HCT116 (cell line): ENCODE measurements at regions not wholly inside any gene's neighbourhood (a gene's known extent, or its start where the extent isn't known, plus 50 kb on each side); places are given as distances from the start of the nearest gene placed in this dataset.

Experiments
- ATAC-seq: fragments of 200-7000 bp; cut with Tn5 transposase; 2 replicates; pipeline ENCODE4 v1.9.1; 2020; ENCODE audit warnings: mild to moderate bottlenecking, moderate library complexity
- BruUV-seq: library from RNA; stranded (reverse); fragments of 400-500 nt; replicated peaks from 2 replicates; lab custom pipeline; 2021; lab: Mats Ljungman, UMichigan
- CTCF ChIA-PET: fragments of 300-600 bp; sonication (Branson Sonifier 250); formaldehyde crosslinking; loops from one replicate; lab custom pipeline; 2021; ENCODE audit warnings: antibody characterized with exemption; lab: Charles Lee
- POLR2A ChIA-PET: fragments of 300-600, 350-600 bp; sonication (Branson Sonifier 250); formaldehyde crosslinking; loops from one replicate; lab custom pipeline; 2021; ENCODE audit warnings: antibody characterized with exemption; lab: Charles Lee
- RAD21 ChIA-PET, 2 experiments: fragments of 300-600 bp; sonication (Branson Sonifier 250); formaldehyde crosslinking; loops; one replicate each; lab custom pipeline; 2023; ENCODE audit warnings: low total read pairs in 2 of 2; ENCODE audit not compliant: uncharacterized antibody in 2 of 2, unreplicated experiment in 2 of 2, low non-redundant PET in 1 of 2; lab: Charles Lee
- DNase-seq: peaks from one replicate; pipeline ENCODE4 v3.0.0-alpha.2; 2010; ENCODE audit warnings: low read depth, low spot score
- H2AFZ ChIP-seq: fragments of 200-600 bp; shearing (Covaris generic), sonication (generic); 2 replicates; pipeline ENCODE4 v1.6.1; 2017; ENCODE audit warnings: low read depth, mixed run types, mixed read lengths, antibody characterized with exemption, low read length; ENCODE audit not compliant: poor library complexity, severe bottlenecking
- H3K27ac ChIP-seq: 2 replicates; pipeline ENCODE4 v1.5.1; 2012; ENCODE audit warnings: low read depth, low read length
- H3K27me3 ChIP-seq: fragments of 200-600 bp; sonication (generic); 2 replicates; pipeline ENCODE4 v1.6.1; 2016; ENCODE audit warnings: mixed run types, low read length, mixed read lengths; ENCODE audit not compliant: insufficient read depth
- H3K36me3 ChIP-seq, 2 experiments: fragments of 200-500 bp in 1 of 2; fragments of 200-600 bp in 1 of 2; sonication (Bioruptor generic) in 1 of 2; sonication (generic) in 1 of 2; 2 replicates each; pipeline versions ENCODE4 v1.5.1 to v1.6.1; 2014 to 2016; ENCODE audit warnings: low read length in 2 of 2, inconsistent platforms in 1 of 2, mixed read lengths in 1 of 2, mixed run types in 1 of 2; ENCODE audit not compliant: insufficient read depth in 2 of 2, control insufficient read depth in 1 of 2
- H3K4me1 ChIP-seq, 2 experiments: fragments of 200-600 bp in 1 of 2; sonication (generic) in 1 of 2; 2 replicates each; pipeline versions ENCODE4 v1.5.1 to v1.6.1; 2012 to 2017; ENCODE audit warnings: low read length in 2 of 2, inconsistent platforms in 1 of 2, mild to moderate bottlenecking in 1 of 2, mixed read lengths in 1 of 2, mixed run types in 1 of 2, moderate library complexity in 1 of 2; ENCODE audit not compliant: insufficient read depth in 2 of 2, control insufficient read depth in 1 of 2
- H3K4me2 ChIP-seq: fragments of 200-600 bp; sonication (generic); 2 replicates; pipeline ENCODE4 v1.6.1; 2017; ENCODE audit warnings: mixed run types, low read length, mixed read lengths
- H3K4me3 ChIP-seq, 2 experiments: fragments of 200-600 bp in 1 of 2; sonication (generic) in 1 of 2; replicated peaks in 1 of 2; 2 replicates each; pipeline ENCODE4 v1.5.1; 2011 to 2016; ENCODE audit warnings: low read length in 2 of 2, control low read depth in 1 of 2, low read depth in 1 of 2, mild to moderate bottlenecking in 1 of 2, mixed read lengths in 1 of 2, mixed run types in 1 of 2
- H3K79me2 ChIP-seq: fragments of 200-600 bp; sonication (generic); 2 replicates; pipeline ENCODE4 v1.6.1; 2017; ENCODE audit warnings: mild to moderate bottlenecking, mixed run types, low read length, moderate library complexity, mixed read lengths; ENCODE audit not compliant: insufficient read depth
- H3K9ac ChIP-seq: fragments of 200-600 bp; sonication (generic); 2 replicates; pipeline ENCODE4 v1.6.1; 2016; ENCODE audit warnings: low read length, mixed read lengths
- H3K9me2 ChIP-seq: fragments of 200-600 bp; sonication (generic), shearing (Covaris generic); 2 replicates; pipeline ENCODE4 v1.6.1; 2017; ENCODE audit warnings: mixed run types, mild to moderate bottlenecking, moderate library complexity; ENCODE audit not compliant: insufficient read depth
- H3K9me3 ChIP-seq, 2 experiments: fragments of 200-500 bp in 1 of 2; fragments of 200-600 bp in 1 of 2; sonication (Bioruptor generic) in 1 of 2; sonication (generic) in 1 of 2; 2 replicates each; pipeline ENCODE4 v1.6.1; 2014 to 2017; ENCODE audit warnings: low read length in 2 of 2, mixed read lengths in 2 of 2, inconsistent platforms in 1 of 2, low read depth in 1 of 2, mild to moderate bottlenecking in 1 of 2, mixed run types in 1 of 2, moderate library complexity in 1 of 2; ENCODE audit not compliant: control insufficient read depth in 1 of 2, insufficient read depth in 1 of 2
- H4K20me1 ChIP-seq: fragments of 200-600 bp; sonication (generic), shearing (Covaris generic); 2 replicates; pipeline ENCODE4 v1.6.1; 2017; ENCODE audit warnings: mixed run types, mild to moderate bottlenecking, moderate library complexity; ENCODE audit not compliant: insufficient read depth
- ATF3 ChIP-seq: IDR thresholded peaks from 2 replicates; pipeline ENCODE4 v1.6.1; 2012
- CBX3 ChIP-seq: IDR thresholded peaks from 2 replicates; pipeline ENCODE4 v1.6.1; 2012; ENCODE audit warnings: low read depth
- CTCF ChIP-seq, 3 experiments: fragments of 200-600 bp in 1 of 3; sonication (generic) in 1 of 3; IDR thresholded peaks in 2 of 3; conservative IDR thresholded peaks in 1 of 3; 2 replicates each; pipeline ENCODE4 v1.5.1; 2012 to 2017; ENCODE audit warnings: low read depth in 2 of 3, low read length in 2 of 3, antibody characterized with exemption in 1 of 3, borderline replicate concordance in 1 of 3, control low read depth in 1 of 3, mild to moderate bottlenecking in 1 of 3, mixed read lengths in 1 of 3, mixed run types in 1 of 3, moderate library complexity in 1 of 3; ENCODE audit not compliant: insufficient read depth in 1 of 3
- EZH2 ChIP-seq: fragments of 200-600 bp; sonication (generic); IDR thresholded peaks from 2 replicates; pipeline ENCODE4 v1.6.1; 2017; ENCODE audit warnings: antibody characterized with exemption, mixed run types
- EZH2phosphoT487 ChIP-seq: fragments of 200-600 bp; IDR thresholded peaks from 2 replicates; pipeline ENCODE4 v1.6.1; 2018; ENCODE audit warnings: antibody characterized with exemption, borderline replicate concordance
- FOSL1 ChIP-seq: IDR thresholded peaks from 2 replicates; pipeline ENCODE4 v1.6.1; 2012; ENCODE audit warnings: low read depth
- POLR2A ChIP-seq: IDR thresholded peaks from 2 replicates; pipeline ENCODE4 v1.7.0; 2011; ENCODE audit warnings: borderline replicate concordance; ENCODE audit not compliant: insufficient read depth, insufficient read length; ENCODE audit errors: extremely low read depth
- POLR2AphosphoS5 ChIP-seq: IDR thresholded peaks from 2 replicates; pipeline ENCODE4 v1.6.1; 2011; ENCODE audit warnings: mild to moderate bottlenecking, low read depth, low read length, moderate library complexity
- RAD21 ChIP-seq: IDR thresholded peaks from 2 replicates; pipeline ENCODE4 v1.6.1; 2012; ENCODE audit warnings: low read depth, mild to moderate bottlenecking
- REST ChIP-seq: IDR thresholded peaks from 2 replicates; pipeline ENCODE4 v1.6.1; 2012; ENCODE audit warnings: low read depth
- SIN3A ChIP-seq: IDR thresholded peaks from 2 replicates; pipeline ENCODE4 v1.6.1; 2012; ENCODE audit warnings: low read depth
- SP1 ChIP-seq: IDR thresholded peaks from 2 replicates; pipeline ENCODE4 v1.6.1; 2012; ENCODE audit warnings: low read depth
- TCF7L2 ChIP-seq: IDR thresholded peaks from 2 replicates; pipeline ENCODE4 v1.7.0; 2011; ENCODE audit warnings: borderline replicate concordance, inconsistent platforms; ENCODE audit not compliant: insufficient read depth, insufficient read length; ENCODE audit errors: extremely low read depth
- YY1 ChIP-seq: IDR thresholded peaks from 2 replicates; pipeline ENCODE4 v1.6.1; 2011; ENCODE audit warnings: low read length, low read depth, moderate library complexity, mild to moderate bottlenecking; ENCODE audit not compliant: insufficient replicate concordance; ENCODE audit errors: extremely low read depth
- ZBTB33 ChIP-seq: IDR thresholded peaks from 2 replicates; pipeline ENCODE4 v1.6.1; 2011; ENCODE audit warnings: mild to moderate bottlenecking, low read length, moderate library complexity; ENCODE audit not compliant: insufficient replicate concordance; ENCODE audit errors: extremely low read depth
- intact Hi-C: fragments of 100-400 bp; cut with micrococcal nuclease; formaldehyde crosslinking; loops from 2 replicates; pipeline ENCODE4 v1.10.0; 2022

GRCh38 chr3:26989037-26989436 lies 366.5 kb downstream of the LRRC3B start:
- BruUV-seq = no TSS peak

More at GRCh38 chr3:26989037-26989436, 366.5 kb downstream of the LRRC3B start:
- TF ChIP-seq ZBTB33 (no peak), POLR2A (no peak), SIN3A (no peak), CTCF (IDR thresholded peaks at IDR 0.05 in 2 of 3, conservative IDR thresholded peaks at IDR 0.05 in 1 of 3; ENCODE audit: borderline replicate concordance in 1 of 3, insufficient read depth in 1 of 3, low read depth in 2 of 3, low read length in 2 of 3) (no peak), SP1 (no peak), ATF3 (no peak), YY1 (no peak), CBX3 (no peak), EZH2 (no peak), RAD21 (no peak), POLR2AphosphoS5 (no peak), REST (no peak), TCF7L2 (no peak), EZH2phosphoT487 (no peak), FOSL1 (no peak)
- TF ChIP-seq, all 23 proteins: peak for 0
- ATAC-seq = no peak
- Histone ChIP-seq H3K27ac (no peak overlapping the region), H3K9me2 (no peaks in the 10 kb centered on the region), H3K9ac (no peak overlapping the region), H4K20me1 (no peaks in the 10 kb centered on the region), H2AFZ (no peak overlapping the region), H3K79me2 (no peaks in the 10 kb centered on the region), H3K4me1 (no peaks in the 10 kb centered on the region), H3K4me3 (no peak overlapping the region), H3K36me3 (no peaks in the 10 kb centered on the region), H3K4me2 (no peak overlapping the region), H3K27me3 (peaks cover 10% of the 10 kb centered on the region; the same call in 1 of the 2 replicates), H3K9me3 (no peaks in the 10 kb centered on the region)
- DNase-seq = no peak
- RAD21 ChIA-PET = no interaction called here
- CTCF ChIA-PET = no interaction called here
- intact Hi-C loops = no loop called here
- POLR2A ChIA-PET = no interaction called here
